ENCODE measurements at regions not wholly inside any gene's neighbourhood (a gene's known extent, or its start where the extent isn't known, plus 50 kb on each side); places are given as distances from the start of the nearest gene placed in this dataset.

DNA sequence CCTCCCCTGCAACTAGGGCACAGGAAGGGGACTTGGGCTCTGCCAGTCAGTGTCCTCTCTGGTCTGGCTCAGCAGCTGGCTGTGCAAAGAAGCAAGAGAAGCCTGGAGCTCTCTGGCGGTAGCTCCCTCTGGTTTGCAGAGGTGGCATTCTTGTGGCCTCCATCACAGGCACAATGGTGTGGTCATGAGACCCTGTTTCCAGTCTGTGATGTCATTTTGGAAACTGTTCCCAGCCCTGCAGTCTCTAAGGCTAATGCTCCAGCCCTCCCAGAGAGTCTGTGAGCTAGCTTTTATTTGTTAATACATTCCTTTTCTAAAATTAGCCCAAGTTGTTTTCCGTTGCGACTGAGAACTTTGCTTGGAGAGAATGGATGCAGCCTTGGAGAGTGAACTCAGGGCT, 69.5 kb upstream of the FOXQ1 start:
- TF ChIP-seq POLR2AphosphoS5 (IDR thresholded peaks at IDR 0.05; ENCODE audit: low read depth, low read length) (no peak), FOXP2 (optimal IDR thresholded peaks at IDR 0.05; ENCODE audit: borderline replicate concordance, extremely low read depth, extremely low read length, insufficient read depth) (no peak), SIN3A (IDR thresholded peaks at IDR 0.05; ENCODE audit: borderline replicate concordance, insufficient read depth, low read length) (no peak), TAF1 (IDR thresholded peaks at IDR 0.05; ENCODE audit: borderline replicate concordance, insufficient read depth, low read length) (no peak)
- TF ChIP-seq, protein P1, sequence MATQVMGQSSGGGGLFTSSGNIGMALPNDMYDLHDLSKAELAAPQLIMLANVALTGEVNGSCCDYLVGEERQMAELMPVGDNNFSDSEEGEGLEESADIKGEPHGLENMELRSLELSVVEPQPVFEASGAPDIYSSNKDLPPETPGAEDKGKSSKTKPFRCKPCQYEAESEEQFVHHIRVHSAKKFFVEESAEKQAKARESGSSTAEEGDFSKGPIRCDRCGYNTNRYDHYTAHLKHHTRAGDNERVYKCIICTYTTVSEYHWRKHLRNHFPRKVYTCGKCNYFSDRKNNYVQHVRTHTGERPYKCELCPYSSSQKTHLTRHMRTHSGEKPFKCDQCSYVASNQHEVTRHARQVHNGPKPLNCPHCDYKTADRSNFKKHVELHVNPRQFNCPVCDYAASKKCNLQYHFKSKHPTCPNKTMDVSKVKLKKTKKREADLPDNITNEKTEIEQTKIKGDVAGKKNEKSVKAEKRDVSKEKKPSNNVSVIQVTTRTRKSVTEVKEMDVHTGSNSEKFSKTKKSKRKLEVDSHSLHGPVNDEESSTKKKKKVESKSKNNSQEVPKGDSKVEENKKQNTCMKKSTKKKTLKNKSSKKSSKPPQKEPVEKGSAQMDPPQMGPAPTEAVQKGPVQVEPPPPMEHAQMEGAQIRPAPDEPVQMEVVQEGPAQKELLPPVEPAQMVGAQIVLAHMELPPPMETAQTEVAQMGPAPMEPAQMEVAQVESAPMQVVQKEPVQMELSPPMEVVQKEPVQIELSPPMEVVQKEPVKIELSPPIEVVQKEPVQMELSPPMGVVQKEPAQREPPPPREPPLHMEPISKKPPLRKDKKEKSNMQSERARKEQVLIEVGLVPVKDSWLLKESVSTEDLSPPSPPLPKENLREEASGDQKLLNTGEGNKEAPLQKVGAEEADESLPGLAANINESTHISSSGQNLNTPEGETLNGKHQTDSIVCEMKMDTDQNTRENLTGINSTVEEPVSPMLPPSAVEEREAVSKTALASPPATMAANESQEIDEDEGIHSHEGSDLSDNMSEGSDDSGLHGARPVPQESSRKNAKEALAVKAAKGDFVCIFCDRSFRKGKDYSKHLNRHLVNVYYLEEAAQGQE (IDR thresholded peaks at IDR 0.05; ENCODE audit: insufficient read depth in 1 of 2, low read depth in 2 of 2, low read length in 2 of 2) = no peak

DNA sequence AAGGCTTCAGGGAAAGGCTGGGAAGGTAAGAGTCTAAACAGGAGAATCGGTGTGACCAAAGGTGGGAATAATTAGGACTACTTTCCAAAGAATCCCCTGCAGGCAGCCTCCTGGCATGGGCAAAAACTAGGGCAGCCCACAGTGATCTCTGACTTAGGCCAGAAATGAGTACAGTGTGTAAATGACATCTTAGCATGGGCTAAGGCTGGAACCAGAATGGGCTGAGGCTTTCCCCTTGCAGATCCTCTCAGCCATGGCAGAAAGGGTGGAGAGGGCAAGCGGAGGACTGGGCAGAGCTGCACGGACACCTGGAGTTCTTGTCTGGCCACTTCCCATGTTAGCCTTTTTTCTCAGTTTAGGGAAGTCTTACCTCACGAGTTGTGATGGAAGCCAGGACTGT, 69.9 kb upstream of the FOXQ1 start:
- TF ChIP-seq SIN3A (IDR thresholded peaks at IDR 0.05; ENCODE audit: borderline replicate concordance, insufficient read depth, low read length) (no peak), POLR2AphosphoS5 (IDR thresholded peaks at IDR 0.05; ENCODE audit: low read depth, low read length) (no peak), FOXP2 (optimal IDR thresholded peaks at IDR 0.05; ENCODE audit: borderline replicate concordance, extremely low read depth, extremely low read length, insufficient read depth) (no peak), TAF1 (IDR thresholded peaks at IDR 0.05; ENCODE audit: borderline replicate concordance, insufficient read depth, low read length) (no peak)
- TF ChIP-seq, protein P1 (IDR thresholded peaks at IDR 0.05; ENCODE audit: insufficient read depth in 1 of 2, low read depth in 2 of 2, low read length in 2 of 2) = no peak

DNA sequence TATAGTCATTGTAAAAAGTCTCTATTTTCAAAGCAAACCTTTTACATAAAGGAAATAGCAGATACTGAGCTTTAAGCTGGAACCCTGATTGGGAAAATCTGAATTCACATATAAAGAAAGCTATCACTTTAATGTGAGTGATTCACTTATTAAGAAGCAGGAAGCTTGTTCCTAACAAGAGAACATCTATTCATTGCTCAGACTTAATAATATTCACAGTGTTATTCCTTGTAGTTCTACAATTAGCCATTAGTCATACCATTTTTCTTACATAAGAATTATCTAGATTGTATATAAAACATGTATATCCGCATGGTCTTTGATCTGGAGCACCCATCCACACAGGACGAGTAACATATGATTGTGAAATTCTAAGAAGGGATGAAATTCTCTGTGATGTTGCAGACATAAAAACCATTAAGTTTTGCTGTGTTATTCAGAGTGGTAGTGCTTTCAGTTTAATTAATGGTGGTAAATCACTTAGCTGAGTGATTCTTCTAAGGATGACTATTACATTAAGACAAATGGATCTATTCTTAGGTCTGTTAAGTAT, 71.1 kb upstream of the FOXQ1 start:
- no peak for TF ChIP-seq POLR2AphosphoS5 (IDR thresholded peaks at IDR 0.05; ENCODE audit: low read depth, low read length)
- TF ChIP-seq, protein P1 (IDR thresholded peaks at IDR 0.05; ENCODE audit: insufficient read depth in 1 of 2, low read depth in 2 of 2, low read length in 2 of 2) = no peak
- no peak for TF ChIP-seq SIN3A (IDR thresholded peaks at IDR 0.05; ENCODE audit: borderline replicate concordance, insufficient read depth, low read length)
- TF ChIP-seq TAF1 (IDR thresholded peaks at IDR 0.05; ENCODE audit: borderline replicate concordance, insufficient read depth, low read length) = no peak

DNA sequence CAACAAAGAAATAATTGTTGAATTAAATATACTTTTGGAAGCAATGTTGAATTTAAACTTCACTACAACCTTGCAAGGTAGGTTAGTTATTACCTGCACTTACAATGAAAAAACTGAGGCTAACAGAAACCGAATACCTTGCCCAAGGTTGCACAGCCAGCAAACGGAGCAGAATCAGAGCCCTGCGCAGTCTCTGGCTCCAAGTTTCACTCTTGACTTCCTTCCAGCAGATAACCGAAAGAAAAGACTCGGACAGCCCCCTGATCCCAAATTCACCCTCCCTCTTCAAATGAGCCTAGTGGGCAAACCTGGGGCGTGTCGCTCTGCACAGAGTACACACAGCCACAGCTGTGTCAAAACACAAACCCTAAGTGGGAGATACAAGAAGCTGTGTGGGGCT, 72.1 kb upstream of the FOXQ1 start:
- TF ChIP-seq POLR2AphosphoS5 (IDR thresholded peaks at IDR 0.05; ENCODE audit: low read depth, low read length) (no peak), FOXP2 (optimal IDR thresholded peaks at IDR 0.05; ENCODE audit: borderline replicate concordance, extremely low read depth, extremely low read length, insufficient read depth) (no peak), TAF1 (IDR thresholded peaks at IDR 0.05; ENCODE audit: borderline replicate concordance, insufficient read depth, low read length) (no peak), SIN3A (IDR thresholded peaks at IDR 0.05; ENCODE audit: borderline replicate concordance, insufficient read depth, low read length) (no peak)
- TF ChIP-seq, protein P1 (IDR thresholded peaks at IDR 0.05; ENCODE audit: insufficient read depth in 1 of 2, low read depth in 2 of 2, low read length in 2 of 2) = no peak

DNA sequence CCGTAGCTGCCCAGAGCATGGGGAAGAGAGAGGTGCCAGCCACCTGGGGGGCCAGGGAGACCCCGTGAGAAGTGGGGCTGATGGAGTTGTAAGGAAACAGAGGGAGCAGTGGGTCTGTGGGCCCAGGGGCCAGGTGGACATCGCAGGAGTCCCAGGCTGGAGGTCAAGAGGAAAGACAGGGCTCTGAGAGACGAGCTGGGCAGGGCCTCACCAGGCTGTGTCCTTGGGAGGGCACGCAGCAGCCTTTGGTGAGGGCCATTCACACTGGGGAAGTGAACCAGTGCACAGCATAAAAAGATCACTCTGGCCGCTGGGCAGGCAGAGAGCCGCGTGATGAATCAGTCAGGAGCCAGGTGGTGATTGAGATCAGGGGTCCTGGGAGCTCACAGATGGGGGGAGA, 73.9 kb upstream of the FOXQ1 start:
- TF ChIP-seq POLR2AphosphoS5 (IDR thresholded peaks at IDR 0.05; ENCODE audit: low read depth, low read length) (no peak), FOXP2 (optimal IDR thresholded peaks at IDR 0.05; ENCODE audit: borderline replicate concordance, extremely low read depth, extremely low read length, insufficient read depth) (no peak), TAF1 (IDR thresholded peaks at IDR 0.05; ENCODE audit: borderline replicate concordance, insufficient read depth, low read length) (no peak), SIN3A (IDR thresholded peaks at IDR 0.05; ENCODE audit: borderline replicate concordance, insufficient read depth, low read length) (no peak)
- TF ChIP-seq, protein P1 (IDR thresholded peaks at IDR 0.05; ENCODE audit: insufficient read depth in 1 of 2, low read depth in 2 of 2, low read length in 2 of 2) = no peak
